ENCODE measurements at regions not wholly inside any gene's neighbourhood (a gene's known extent, or its start where the extent isn't known, plus 50 kb on each side); places are given as distances from the start of the nearest gene placed in this dataset.

DNA sequence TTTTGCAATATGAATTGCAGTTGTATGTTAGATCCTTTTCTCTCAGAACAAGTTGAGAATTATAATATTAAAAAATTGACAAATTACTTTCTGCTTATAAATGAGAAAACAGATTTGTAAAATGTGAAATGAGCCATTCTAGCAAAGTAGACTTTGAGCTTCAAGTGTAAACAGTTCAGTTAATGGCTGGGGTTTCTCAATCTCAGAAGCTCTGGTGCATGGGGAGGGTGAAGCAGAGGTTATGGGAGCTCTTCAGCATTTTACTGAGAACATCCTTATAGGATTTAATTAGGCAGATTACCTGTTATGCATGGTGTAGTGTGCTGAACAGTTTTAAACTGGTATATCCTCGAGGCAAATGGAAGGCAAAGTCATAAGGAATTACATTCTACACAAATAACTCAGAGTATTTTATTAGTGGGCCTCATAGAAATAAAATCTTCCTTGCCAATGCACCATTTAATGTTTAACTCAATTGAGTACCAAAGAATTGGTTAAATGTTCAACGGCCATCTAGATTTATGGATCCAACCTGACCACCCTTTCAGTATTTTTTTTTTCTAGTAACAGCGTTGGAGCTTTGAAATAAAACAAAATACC lies 1143.6 kb upstream of the ADGRL2 start:
- Histone ChIP-seq H3K9ac (ENCODE audit: insufficient read depth in 1 of 2, low read length in 2 of 2) (no peak overlapping the region), H3K4me3 (no peak overlapping the region), H3K27ac (ENCODE audit: low read depth in 1 of 2, low read length in 1 of 2) (no peak overlapping the region), H3K27me3 (ENCODE audit: control insufficient read depth in 3 of 3, insufficient read depth in 3 of 3, low read length in 2 of 3) (no peaks in the 10 kb centered on the region), H3K36me3 (ENCODE audit: control insufficient read depth in 4 of 4, insufficient read depth in 4 of 4, low read length in 4 of 4) (no peaks in the 10 kb centered on the region), H3K9me3 (ENCODE audit: control insufficient read depth in 4 of 4, insufficient read depth in 3 of 4, low read length in 3 of 4) (no peaks in the 10 kb centered on the region), H3K4me1 (ENCODE audit: control insufficient read depth in 5 of 5, insufficient read depth in 5 of 5, low read length in 5 of 5) (no peaks in the 10 kb centered on the region)
- WGBS, 2 donors: 56 to 70% methylated on average over 3 of the region's 3 CpGs
- DNase-seq (no peak), ATAC-seq (ENCODE audit: insufficient read depth, low FRiP score) (no peak)
- TF ChIP-seq, protein P1, sequence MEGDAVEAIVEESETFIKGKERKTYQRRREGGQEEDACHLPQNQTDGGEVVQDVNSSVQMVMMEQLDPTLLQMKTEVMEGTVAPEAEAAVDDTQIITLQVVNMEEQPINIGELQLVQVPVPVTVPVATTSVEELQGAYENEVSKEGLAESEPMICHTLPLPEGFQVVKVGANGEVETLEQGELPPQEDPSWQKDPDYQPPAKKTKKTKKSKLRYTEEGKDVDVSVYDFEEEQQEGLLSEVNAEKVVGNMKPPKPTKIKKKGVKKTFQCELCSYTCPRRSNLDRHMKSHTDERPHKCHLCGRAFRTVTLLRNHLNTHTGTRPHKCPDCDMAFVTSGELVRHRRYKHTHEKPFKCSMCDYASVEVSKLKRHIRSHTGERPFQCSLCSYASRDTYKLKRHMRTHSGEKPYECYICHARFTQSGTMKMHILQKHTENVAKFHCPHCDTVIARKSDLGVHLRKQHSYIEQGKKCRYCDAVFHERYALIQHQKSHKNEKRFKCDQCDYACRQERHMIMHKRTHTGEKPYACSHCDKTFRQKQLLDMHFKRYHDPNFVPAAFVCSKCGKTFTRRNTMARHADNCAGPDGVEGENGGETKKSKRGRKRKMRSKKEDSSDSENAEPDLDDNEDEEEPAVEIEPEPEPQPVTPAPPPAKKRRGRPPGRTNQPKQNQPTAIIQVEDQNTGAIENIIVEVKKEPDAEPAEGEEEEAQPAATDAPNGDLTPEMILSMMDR (IDR thresholded peaks at IDR 0.05; ENCODE audit: control extremely low read depth, extremely low read depth): no peak

DNA sequence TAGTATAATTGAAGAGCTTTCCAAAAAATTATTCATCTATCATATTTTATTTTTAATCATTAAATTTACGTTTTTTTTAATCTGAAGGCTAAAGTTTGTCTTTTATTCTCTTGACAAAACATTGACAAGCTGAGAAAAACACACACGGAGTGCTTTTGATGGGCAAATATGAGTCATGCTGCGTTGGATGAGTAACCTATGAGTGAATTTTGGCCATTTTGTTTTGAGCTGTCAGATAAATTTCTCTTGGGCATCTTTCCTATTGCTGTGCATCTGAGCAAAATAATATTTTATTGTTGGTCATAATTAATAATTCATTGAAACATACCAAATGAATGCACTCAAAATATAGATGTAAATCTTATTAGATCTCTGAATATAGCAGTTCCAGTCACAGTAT lies 1144.1 kb upstream of the ADGRL2 start:
- Histone ChIP-seq H3K9me3 (ENCODE audit: control insufficient read depth in 4 of 4, insufficient read depth in 3 of 4, low read length in 3 of 4) (no peaks in the 10 kb centered on the region), H3K36me3 (ENCODE audit: control insufficient read depth in 4 of 4, insufficient read depth in 4 of 4, low read length in 4 of 4) (no peaks in the 10 kb centered on the region), H3K4me3 (no peak overlapping the region), H3K4me1 (ENCODE audit: control insufficient read depth in 5 of 5, insufficient read depth in 5 of 5, low read length in 5 of 5) (no peaks in the 10 kb centered on the region), H3K27me3 (ENCODE audit: control insufficient read depth in 3 of 3, insufficient read depth in 3 of 3, low read length in 2 of 3) (no peaks in the 10 kb centered on the region), H3K27ac (ENCODE audit: low read depth in 1 of 2, low read length in 1 of 2) (no peak overlapping the region), H3K9ac (ENCODE audit: insufficient read depth in 1 of 2, low read length in 2 of 2) (no peak overlapping the region)
- ATAC-seq (ENCODE audit: insufficient read depth, low FRiP score): no peak
- 63 to 75% methylated on average over 3 of the region's 3 CpGs for WGBS, 2 donors
- TF ChIP-seq, protein P1 (IDR thresholded peaks at IDR 0.05; ENCODE audit: control extremely low read depth, extremely low read depth): no peak
- no peak for DNase-seq

DNA sequence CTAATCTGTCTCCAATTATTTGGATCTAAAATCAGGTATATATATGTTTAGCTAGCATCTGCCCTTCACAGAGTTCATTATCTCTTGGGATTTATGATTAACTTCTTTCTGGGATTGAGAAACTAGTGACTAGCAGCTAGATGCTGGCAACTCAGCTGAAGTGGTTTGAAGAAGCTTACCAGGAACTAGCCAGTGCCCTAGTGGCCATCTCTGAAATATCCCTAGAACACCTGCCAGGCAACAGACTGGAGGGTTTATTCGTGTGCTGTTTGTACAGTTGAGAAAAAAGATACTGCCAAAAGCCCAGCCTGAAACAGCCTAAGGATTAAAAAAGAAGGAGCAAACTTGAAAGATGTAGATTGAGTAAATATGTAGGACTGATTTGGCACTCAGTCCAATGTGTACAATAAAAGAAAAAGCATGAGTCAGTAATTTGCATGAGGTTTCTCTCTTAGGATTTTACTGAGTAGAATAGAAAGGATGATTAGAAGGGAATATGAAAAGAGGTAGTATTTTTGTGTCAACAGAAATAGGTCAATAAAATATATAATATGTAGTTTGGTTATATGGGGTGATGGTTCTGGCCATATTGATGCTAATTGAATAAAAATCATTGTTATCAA lies 1144.6 kb upstream of the ADGRL2 start:
- H3K4me3 ChIP-seq: no peak overlapping the region
- ATAC-seq (ENCODE audit: insufficient read depth, low FRiP score) (no peak), DNase-seq (peak in 2 of 3 donors; percentile 5 to 25)
- no peak overlapping the region for H3K27ac ChIP-seq (ENCODE audit: low read depth in 1 of 2, low read length in 1 of 2)
- TF ChIP-seq, protein P1 (IDR thresholded peaks at IDR 0.05; ENCODE audit: control extremely low read depth, extremely low read depth): no peak
- no peaks in the 10 kb centered on the region for H3K36me3 ChIP-seq (ENCODE audit: control insufficient read depth in 4 of 4, insufficient read depth in 4 of 4, low read length in 4 of 4)
- H3K27me3 ChIP-seq (ENCODE audit: control insufficient read depth in 3 of 3, insufficient read depth in 3 of 3, low read length in 2 of 3): no peaks in the 10 kb centered on the region
- 42 to 48% methylated on average over 1 of the region's 1 CpG for WGBS, 2 donors
- H3K9me3 ChIP-seq (ENCODE audit: control insufficient read depth in 4 of 4, insufficient read depth in 3 of 4, low read length in 3 of 4): no peaks in the 10 kb centered on the region
- H3K4me1 ChIP-seq (ENCODE audit: control insufficient read depth in 5 of 5, insufficient read depth in 5 of 5, low read length in 5 of 5): no peaks in the 10 kb centered on the region
- H3K9ac ChIP-seq (ENCODE audit: insufficient read depth in 1 of 2, low read length in 2 of 2): no peak overlapping the region

Data from lung (tissue), 11 donors.